Activated naive CD4-positive, alpha-beta T cell treated with anti-CD3 and anti-CD28 coated beads for 36 hours (primary cell): ENCODE measurements at regions not wholly inside any gene's neighbourhood (a gene's known extent, or its start where the extent isn't known, plus 50 kb on each side); places are given as distances from the start of the nearest gene placed in this dataset.

ENCODE experiments used
- CTCF ChIA-PET: fragments of 350-600 bp; sonication (Branson Sonifier 250); formaldehyde crosslinking; loops from one replicate; lab custom pipeline; 2021; ENCODE audit warnings: antibody characterized with exemption; lab: Charles Lee
- DNase-seq: peaks from one replicate; pipeline ENCODE4 v3.0.0-alpha.2; 2020
- H3K27ac Mint-ChIP-seq: one replicate; pipeline ENCODE4 v1.8.0; 2021; ENCODE audit warnings: mild to moderate bottlenecking, mixed read lengths
- H3K27me3 Mint-ChIP-seq: one replicate; pipeline ENCODE4 v1.8.0; 2021; ENCODE audit warnings: low read depth, mixed read lengths
- H3K36me3 Mint-ChIP-seq: one replicate; pipeline ENCODE4 v1.8.0; 2021; ENCODE audit warnings: low read depth, mixed read lengths
- H3K4me1 Mint-ChIP-seq: one replicate; pipeline ENCODE4 v1.8.0; 2021; ENCODE audit warnings: low read depth, mixed read lengths
- H3K4me3 Mint-ChIP-seq: one replicate; pipeline ENCODE4 v1.8.0; 2021; ENCODE audit warnings: mild to moderate bottlenecking, moderate library complexity, mixed read lengths
- H3K9me3 Mint-ChIP-seq: one replicate; pipeline ENCODE4 v1.8.0; 2021; ENCODE audit warnings: mixed read lengths
- intact Hi-C: fragments of 100-400 bp; cut with micrococcal nuclease; formaldehyde crosslinking; loops from one replicate; pipeline ENCODE4 v1.15.1; 2023

DNA sequence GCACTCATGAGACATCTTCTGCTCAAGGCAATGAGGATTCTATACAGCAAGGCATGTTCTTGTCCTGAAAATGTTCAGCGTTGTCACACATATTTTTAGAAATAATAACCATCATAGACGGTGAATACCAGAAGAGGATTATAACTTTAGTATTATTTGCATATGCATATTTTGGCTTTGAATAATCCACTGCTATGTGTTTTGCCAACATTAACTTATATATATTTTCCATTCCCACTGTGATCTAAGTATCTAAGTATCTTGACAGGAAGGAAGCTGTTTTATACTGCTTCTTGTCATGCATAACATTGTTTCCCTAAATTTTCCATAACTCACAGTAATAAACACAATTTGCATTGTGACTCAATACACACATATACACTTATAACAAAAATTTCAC is 509.5 kb downstream of the TBL1XR1 start:
- CTCF ChIA-PET: interaction anchor here (0.6 kb wide), 1 partner anchor 692 kb away, joined by 3 read pairs; no protein-coding TSS in a partner anchor
- no peak overlapping the region for H3K4me3 Mint-ChIP-seq

DNA sequence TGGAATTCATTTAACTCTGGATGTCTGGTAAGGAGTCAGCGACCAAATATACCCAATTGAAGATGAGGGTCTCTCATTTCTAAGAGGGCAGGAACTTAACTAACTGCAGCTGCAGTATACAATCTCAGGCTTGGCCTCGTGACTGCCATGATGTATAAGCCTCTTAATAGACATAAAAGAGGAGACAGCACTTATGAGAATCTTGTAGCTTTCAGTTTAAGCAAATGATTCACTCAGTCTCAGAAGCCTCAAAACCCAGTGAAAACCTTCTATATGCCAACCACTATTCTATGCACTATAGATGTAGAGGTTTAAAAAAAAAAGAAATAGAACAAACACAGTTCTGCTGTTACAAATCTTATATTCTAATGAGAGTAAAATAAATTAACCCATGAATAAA is 513.9 kb downstream of the TBL1XR1 start:
- CTCF ChIA-PET: no interaction called here
- Mint-ChIP-seq H3K27me3 (no peaks in the 10 kb centered on the region), H3K9me3 (peaks cover 29% of the 10 kb centered on the region), H3K27ac (no peak overlapping the region), H3K4me3 (no peak overlapping the region), H3K4me1 (no peaks in the 10 kb centered on the region), H3K36me3 (no peaks in the 10 kb centered on the region)
- no peak for DNase-seq
- intact Hi-C loops: no loop called here

More for the DNA sequence above, 509.5 kb downstream of the TBL1XR1 start:
- no peaks in the 10 kb centered on the region for H3K4me1 Mint-ChIP-seq
- peaks cover 13% of the 10 kb centered on the region for H3K9me3 Mint-ChIP-seq
- intact Hi-C loops: no loop called here
- H3K36me3 Mint-ChIP-seq: no peaks in the 10 kb centered on the region
- no peak for DNase-seq
- H3K27ac Mint-ChIP-seq: no peak overlapping the region
- no peaks in the 10 kb centered on the region for H3K27me3 Mint-ChIP-seq

DNA sequence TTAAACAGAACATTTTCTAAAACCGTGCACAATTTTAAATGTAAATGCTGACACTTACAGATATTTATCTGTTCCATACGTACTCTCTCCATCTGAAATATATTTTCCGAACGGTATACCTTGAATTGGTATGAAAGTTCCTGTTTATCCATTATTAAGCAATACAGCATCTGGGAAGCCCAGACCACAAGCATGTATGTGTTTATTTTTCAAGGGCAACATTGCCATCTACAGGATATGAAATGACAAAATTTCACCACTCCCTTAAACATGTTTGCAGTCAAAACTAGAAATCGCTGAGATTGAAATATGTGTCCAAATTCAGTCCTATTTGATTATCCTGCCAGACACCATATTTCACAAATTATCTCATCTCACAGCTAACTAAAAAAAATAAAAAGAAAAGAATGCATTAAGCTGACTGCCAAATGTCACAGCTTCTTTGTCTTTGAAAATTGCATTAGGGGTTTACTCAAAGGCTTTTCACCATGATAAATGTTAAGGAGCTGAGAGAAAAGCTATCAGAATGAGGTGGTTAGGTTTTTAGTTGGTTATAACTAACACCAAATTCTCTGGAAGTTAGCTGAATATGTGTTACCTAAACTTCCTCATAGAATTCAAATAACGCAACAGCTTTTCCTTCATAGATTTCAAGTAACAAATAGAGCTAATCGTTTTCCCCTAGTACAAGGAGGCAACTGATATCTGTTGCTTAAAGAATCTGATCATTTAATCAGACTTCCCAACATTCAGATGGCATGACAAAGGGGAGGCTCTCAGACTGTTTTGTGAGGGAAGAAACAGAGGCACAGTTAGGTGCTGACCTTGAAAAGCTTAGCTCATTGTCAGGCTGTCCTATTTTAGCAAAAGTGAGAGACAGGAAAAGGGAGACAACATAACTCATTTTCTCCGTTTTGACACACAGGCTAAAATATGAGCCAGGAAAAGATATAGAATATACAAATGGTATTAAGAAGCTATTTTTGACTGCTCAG is 533.1 kb downstream of the TBL1XR1 start:
- intact Hi-C loops: no loop called here
- no peak for DNase-seq
- Mint-ChIP-seq H3K27me3 (peaks cover 3% of the 10 kb centered on the region), H3K4me1 (no peaks in the 10 kb centered on the region), H3K36me3 (no peaks in the 10 kb centered on the region), H3K27ac (no peak overlapping the region), H3K4me3 (no peak overlapping the region), H3K9me3 (no peaks in the 10 kb centered on the region)
- CTCF ChIA-PET: no interaction called here

- intact Hi-C loops: no loop called here
- Mint-ChIP-seq H3K4me1 (no peaks in the 10 kb centered on the region), H3K27me3 (peaks cover 3% of the 10 kb centered on the region), H3K9me3 (no peaks in the 10 kb centered on the region), H3K27ac (no peak overlapping the region), H3K4me3 (no peak overlapping the region), H3K36me3 (no peaks in the 10 kb centered on the region)
- no peak for DNase-seq
- CTCF ChIA-PET: no interaction called here
These were observed 533.9 kb downstream of the TBL1XR1 start for GRCh38 chr3:176663387-176663786.

GRCh38 chr3:176661432-176661964 is 535.8 kb downstream of the TBL1XR1 start:
- Mint-ChIP-seq H3K27ac (no peak overlapping the region), H3K4me1 (no peaks in the 10 kb centered on the region), H3K9me3 (no peaks in the 10 kb centered on the region), H3K27me3 (peaks cover 3% of the 10 kb centered on the region), H3K4me3 (no peak overlapping the region), H3K36me3 (no peaks in the 10 kb centered on the region)
- CTCF ChIA-PET: no interaction called here
- no peak for DNase-seq
- intact Hi-C loops: no loop called here

DNA sequence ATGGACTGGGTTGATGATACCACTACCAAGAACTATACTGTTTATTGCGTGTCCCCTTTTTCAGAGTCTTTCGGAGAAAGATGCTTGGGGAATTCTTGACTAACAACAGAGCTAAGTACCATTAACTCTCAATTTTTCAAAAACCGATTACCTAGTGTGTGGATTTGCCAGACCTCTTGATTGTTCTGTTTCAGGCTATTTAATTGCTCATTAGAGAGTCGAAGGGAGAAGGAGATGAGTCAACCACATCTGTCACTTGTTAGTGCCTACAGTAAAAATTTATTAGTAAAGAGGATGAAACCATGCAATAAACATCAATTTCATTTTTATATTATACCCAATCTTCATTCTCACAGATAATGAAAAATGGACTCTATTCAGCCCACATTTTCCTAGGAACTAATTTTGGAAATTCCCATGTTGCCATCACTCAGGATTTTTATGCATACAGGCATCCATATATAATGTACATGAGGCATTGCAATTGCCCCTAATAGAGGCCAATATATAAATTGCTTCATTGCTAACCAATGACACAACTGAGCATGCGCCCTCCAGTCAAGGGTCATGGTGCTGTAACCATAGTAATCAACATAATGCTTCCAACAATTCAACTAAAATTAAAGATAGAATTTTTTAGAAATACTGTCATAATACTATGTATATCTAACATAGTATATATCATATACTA is 541.7 kb downstream of the TBL1XR1 start:
- CTCF ChIA-PET: no interaction called here
- no peaks in the 10 kb centered on the region for H3K36me3 Mint-ChIP-seq
- intact Hi-C loops: no loop called here
- DNase-seq: no peak
- no peaks in the 10 kb centered on the region for H3K27me3 Mint-ChIP-seq
- H3K4me3 Mint-ChIP-seq: no peak overlapping the region
- H3K9me3 Mint-ChIP-seq: no peaks in the 10 kb centered on the region
- no peaks in the 10 kb centered on the region for H3K4me1 Mint-ChIP-seq
- no peak overlapping the region for H3K27ac Mint-ChIP-seq

DNA sequence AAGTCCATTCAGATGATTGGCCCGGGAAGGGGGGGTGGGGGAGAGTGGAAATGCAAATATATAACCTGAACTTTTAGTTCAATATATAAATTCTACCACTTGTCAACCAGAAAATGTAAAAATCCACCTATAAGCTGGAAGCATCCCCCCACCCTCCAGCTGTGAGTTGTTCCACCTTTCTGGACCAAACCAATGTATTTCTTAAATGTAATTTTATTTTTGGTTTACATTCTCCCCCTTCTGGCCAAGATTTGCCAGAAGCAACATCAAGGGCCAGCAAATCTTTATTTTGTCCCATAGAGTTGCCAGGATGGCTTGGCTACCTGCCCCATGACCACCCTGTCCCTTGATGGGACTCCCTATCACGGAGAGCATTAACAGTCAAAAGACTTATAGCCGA is 545.7 kb downstream of the TBL1XR1 start:
- no peaks in the 10 kb centered on the region for H3K4me1 Mint-ChIP-seq
- H3K4me3 Mint-ChIP-seq: no peak overlapping the region
- DNase-seq: no peak
- H3K27ac Mint-ChIP-seq: no peak overlapping the region
- intact Hi-C loops: no loop called here
- H3K9me3 Mint-ChIP-seq: no peaks in the 10 kb centered on the region
- CTCF ChIA-PET: no interaction called here
- no peaks in the 10 kb centered on the region for H3K27me3 Mint-ChIP-seq
- H3K36me3 Mint-ChIP-seq: no peaks in the 10 kb centered on the region

DNA sequence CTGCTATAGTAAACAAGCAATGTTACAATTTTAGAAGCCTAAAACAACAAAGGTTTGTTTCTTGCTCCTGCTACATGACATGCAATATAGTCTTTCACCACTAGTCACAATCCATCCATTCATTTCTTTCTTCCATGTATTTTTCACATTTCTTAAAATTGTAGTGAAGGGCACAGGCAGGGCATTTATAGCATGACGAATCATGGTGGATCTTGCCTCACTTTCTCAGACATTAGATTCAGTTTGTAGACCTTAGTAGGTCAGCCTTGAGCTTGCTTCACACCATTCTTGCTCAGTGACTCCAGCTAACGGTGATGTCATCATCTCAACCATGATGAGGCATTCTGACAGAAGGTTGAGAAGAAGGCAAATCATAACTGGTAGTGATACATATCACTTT is 546.8 kb downstream of the TBL1XR1 start:
- no peak for DNase-seq
- intact Hi-C loops: no loop called here
- Mint-ChIP-seq H3K27me3 (no peaks in the 10 kb centered on the region), H3K4me1 (no peaks in the 10 kb centered on the region), H3K4me3 (no peak overlapping the region), H3K36me3 (no peaks in the 10 kb centered on the region), H3K9me3 (no peaks in the 10 kb centered on the region), H3K27ac (no peak overlapping the region)
- CTCF ChIA-PET: no interaction called here

DNA sequence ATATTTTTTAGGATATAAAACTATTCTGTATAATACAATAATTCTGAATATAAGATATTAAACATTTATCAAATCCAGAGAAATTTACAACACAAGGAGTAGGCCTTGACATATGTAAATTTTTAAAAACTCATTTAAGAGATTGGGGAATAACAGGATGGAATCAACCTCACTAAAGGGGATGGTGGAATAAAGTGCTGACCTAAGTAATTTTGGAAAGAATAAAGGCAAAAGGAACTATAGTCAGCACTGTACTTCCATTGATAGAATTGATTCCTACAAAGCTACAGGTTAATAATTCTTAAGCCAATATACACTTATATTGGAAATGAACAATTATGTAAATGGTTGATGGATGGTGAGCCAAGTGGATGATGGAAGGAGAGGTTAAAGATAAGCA is 549.3 kb downstream of the TBL1XR1 start:
- H3K27me3 Mint-ChIP-seq: no peaks in the 10 kb centered on the region
- H3K9me3 Mint-ChIP-seq: no peaks in the 10 kb centered on the region
- H3K27ac Mint-ChIP-seq: no peak overlapping the region
- no peaks in the 10 kb centered on the region for H3K4me1 Mint-ChIP-seq
- no peaks in the 10 kb centered on the region for H3K36me3 Mint-ChIP-seq
- CTCF ChIA-PET: no interaction called here
- DNase-seq: no peak
- intact Hi-C loops: no loop called here
- H3K4me3 Mint-ChIP-seq: no peak overlapping the region

DNA sequence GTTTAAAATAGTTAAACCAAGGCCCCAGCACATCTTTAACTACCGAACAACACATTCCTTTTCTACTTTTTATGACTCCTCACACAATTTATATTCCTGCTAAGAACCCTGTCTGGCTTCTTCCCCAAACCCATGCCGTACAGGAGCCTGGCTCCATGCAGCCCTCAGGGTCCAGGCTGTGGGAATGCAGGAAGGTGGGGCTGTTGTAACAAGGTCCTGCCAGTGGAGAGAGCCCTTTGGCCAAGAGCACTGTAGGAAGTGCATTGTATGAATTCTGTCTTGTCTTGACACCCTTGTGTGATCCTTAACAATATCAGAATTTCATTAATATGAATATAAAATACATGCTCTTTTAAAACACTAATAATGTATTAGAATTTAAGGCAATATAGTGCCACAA is 563.8 kb downstream of the TBL1XR1 start:
- Mint-ChIP-seq H3K27me3 (no peaks in the 10 kb centered on the region), H3K9me3 (peaks cover 2% of the 10 kb centered on the region), H3K36me3 (no peaks in the 10 kb centered on the region), H3K4me3 (no peak overlapping the region), H3K4me1 (no peaks in the 10 kb centered on the region), H3K27ac (no peak overlapping the region)
- DNase-seq: no peak
- intact Hi-C loops: no loop called here
- CTCF ChIA-PET: no interaction called here

- H3K4me3 Mint-ChIP-seq: no peak overlapping the region
These were observed 564.4 kb downstream of the TBL1XR1 start for GRCh38 chr3:176632925-176633324.

DNA sequence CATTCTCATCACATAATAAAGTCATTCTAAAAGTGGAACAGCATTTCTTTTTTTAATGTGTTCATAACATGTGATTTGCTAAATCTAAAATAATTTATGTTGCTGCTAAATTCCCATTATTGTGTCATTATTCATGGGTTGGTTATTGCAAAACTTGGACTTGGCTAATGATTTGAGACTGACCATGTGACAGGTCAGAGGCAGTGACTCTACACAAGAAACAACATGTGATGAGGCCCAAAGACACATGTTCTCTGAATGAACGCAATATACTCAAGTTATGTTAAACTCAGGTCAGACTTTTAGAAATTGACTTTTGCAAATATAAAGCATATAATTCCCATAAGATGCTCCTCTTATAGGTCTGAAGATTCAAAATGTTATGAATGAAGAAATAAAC is 566.1 kb downstream of the TBL1XR1 start:
- intact Hi-C loops: no loop called here
- CTCF ChIA-PET: no interaction called here
- H3K27me3 Mint-ChIP-seq: no peaks in the 10 kb centered on the region
- H3K4me3 Mint-ChIP-seq: no peak overlapping the region
- H3K27ac Mint-ChIP-seq: no peak overlapping the region
- no peaks in the 10 kb centered on the region for H3K9me3 Mint-ChIP-seq
- DNase-seq: no peak
- no peaks in the 10 kb centered on the region for H3K4me1 Mint-ChIP-seq
- no peaks in the 10 kb centered on the region for H3K36me3 Mint-ChIP-seq

More at GRCh38 chr3:176632925-176633324, 564.4 kb downstream of the TBL1XR1 start:
- intact Hi-C loops: no loop called here
- Mint-ChIP-seq H3K36me3 (no peaks in the 10 kb centered on the region), H3K27me3 (no peaks in the 10 kb centered on the region), H3K4me1 (no peaks in the 10 kb centered on the region), H3K9me3 (peaks cover 2% of the 10 kb centered on the region), H3K27ac (no peak overlapping the region)
- no peak for DNase-seq
- CTCF ChIA-PET: no interaction called here
